A204.1 (cell line): ENCODE measurements at regions not wholly inside any gene's neighbourhood (a gene's known extent, or its start where the extent isn't known, plus 50 kb on each side); places are given as distances from the start of the nearest gene placed in this dataset.
"Not testable (repeated sequence)": the region's sequence is repeated elsewhere in the genome, so short reads cannot be mapped to it uniquely, and the experiment has no call there.

Source experiments
- FAIRE-seq: peaks from 2 replicates; lab custom pipeline; 2012; peaks lifted over from hg19 to GRCh38; lab: Jason Lieb, UNC

GRCh38 chr19:29012457-29012856 lies 200.5 kb downstream of the UQCRFS1 start:
- no peak for FAIRE-seq

- no peak for FAIRE-seq
Observed at GRCh38 chr19:29010276-29010675, 202.7 kb downstream of the UQCRFS1 start.

GRCh38 chr19:29006057-29006735 lies 206.8 kb downstream of the UQCRFS1 start:
- FAIRE-seq, result no peak

- no peak for FAIRE-seq
Observed at GRCh38 chr19:29004796-29005195, 208.2 kb downstream of the UQCRFS1 start.

- FAIRE-seq, result no peak
Observed at GRCh38 chr19:29003641-29004409, 209.1 kb downstream of the UQCRFS1 start.

GRCh38 chr19:29002336-29002735 lies 210.6 kb downstream of the UQCRFS1 start:
- no peak for FAIRE-seq

GRCh38 chr19:29001597-29002245 lies 211.2 kb downstream of the UQCRFS1 start:
- no peak for FAIRE-seq

GRCh38 chr19:29001141-29001581 lies 211.8 kb downstream of the UQCRFS1 start:
- FAIRE-seq, result no peak

GRCh38 chr19:28999724-29000433 lies 213.1 kb downstream of the UQCRFS1 start:
- FAIRE-seq, result no peak

GRCh38 chr19:28998974-28999373 lies 214.0 kb downstream of the UQCRFS1 start:
- no peak for FAIRE-seq

- FAIRE-seq, result not testable (repeated sequence)
Observed at GRCh38 chr19:28997866-28998265, 215.1 kb downstream of the UQCRFS1 start.

GRCh38 chr19:28990522-28990921 lies 222.4 kb downstream of the UQCRFS1 start:
- no peak for FAIRE-seq

- FAIRE-seq, result no peak
Observed at GRCh38 chr19:28989739-28990138, 223.2 kb downstream of the UQCRFS1 start.

GRCh38 chr19:28988066-28988465 lies 224.9 kb downstream of the UQCRFS1 start:
- FAIRE-seq, result no peak

- no peak for FAIRE-seq
Observed at GRCh38 chr19:28987177-28987576, 225.8 kb downstream of the UQCRFS1 start.

GRCh38 chr19:28985201-28985600 lies 227.8 kb downstream of the UQCRFS1 start:
- no peak for FAIRE-seq

GRCh38 chr19:28984315-28984714 lies 228.6 kb downstream of the UQCRFS1 start:
- FAIRE-seq, result no peak

GRCh38 chr19:28983430-28983829 lies 229.5 kb downstream of the UQCRFS1 start:
- no peak for FAIRE-seq

- no peak for FAIRE-seq
Observed at GRCh38 chr19:28981994-28982393, 231.0 kb downstream of the UQCRFS1 start.

- FAIRE-seq, result no peak
Observed at GRCh38 chr19:28981518-28981917, 231.4 kb downstream of the UQCRFS1 start.

GRCh38 chr19:28980236-28980868 lies 232.6 kb downstream of the UQCRFS1 start:
- FAIRE-seq, result no peak

- no peak for FAIRE-seq
Observed at GRCh38 chr19:28977826-28978225, 235.1 kb downstream of the UQCRFS1 start.
